ENCODE measurements at regions not wholly inside any gene's neighbourhood (a gene's known extent, or its start where the extent isn't known, plus 50 kb on each side); places are given as distances from the start of the nearest gene placed in this dataset.

DNA sequence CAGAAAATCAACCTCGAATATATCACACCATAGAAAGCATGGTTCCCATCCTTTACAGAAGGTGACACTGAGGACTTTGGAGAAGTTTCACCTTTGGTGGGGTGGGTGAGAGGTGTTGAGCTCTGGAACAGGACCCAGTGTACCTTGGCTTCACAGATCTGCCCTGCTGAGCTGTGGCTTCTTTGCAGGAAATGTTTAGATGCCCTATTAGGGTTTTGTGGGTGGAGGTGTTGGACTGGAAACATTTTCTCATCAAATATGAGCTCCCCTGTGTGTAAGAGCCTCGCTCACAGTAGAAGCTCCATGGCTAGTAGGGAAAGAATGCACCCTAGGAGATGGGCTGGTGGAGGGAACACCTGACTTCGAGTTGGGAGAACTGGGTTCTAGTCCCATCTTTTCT lies 55.6 kb downstream of the RPL37A start:
- no peak for TF ChIP-seq GLIS3 (CRISPR knock-in tag; IDR thresholded peaks at IDR 0.05)
- no peak for TF ChIP-seq BACH2 (CRISPR knock-in tag; IDR thresholded peaks at IDR 0.05; ENCODE audit: borderline replicate concordance)
- TF ChIP-seq, protein P1, sequence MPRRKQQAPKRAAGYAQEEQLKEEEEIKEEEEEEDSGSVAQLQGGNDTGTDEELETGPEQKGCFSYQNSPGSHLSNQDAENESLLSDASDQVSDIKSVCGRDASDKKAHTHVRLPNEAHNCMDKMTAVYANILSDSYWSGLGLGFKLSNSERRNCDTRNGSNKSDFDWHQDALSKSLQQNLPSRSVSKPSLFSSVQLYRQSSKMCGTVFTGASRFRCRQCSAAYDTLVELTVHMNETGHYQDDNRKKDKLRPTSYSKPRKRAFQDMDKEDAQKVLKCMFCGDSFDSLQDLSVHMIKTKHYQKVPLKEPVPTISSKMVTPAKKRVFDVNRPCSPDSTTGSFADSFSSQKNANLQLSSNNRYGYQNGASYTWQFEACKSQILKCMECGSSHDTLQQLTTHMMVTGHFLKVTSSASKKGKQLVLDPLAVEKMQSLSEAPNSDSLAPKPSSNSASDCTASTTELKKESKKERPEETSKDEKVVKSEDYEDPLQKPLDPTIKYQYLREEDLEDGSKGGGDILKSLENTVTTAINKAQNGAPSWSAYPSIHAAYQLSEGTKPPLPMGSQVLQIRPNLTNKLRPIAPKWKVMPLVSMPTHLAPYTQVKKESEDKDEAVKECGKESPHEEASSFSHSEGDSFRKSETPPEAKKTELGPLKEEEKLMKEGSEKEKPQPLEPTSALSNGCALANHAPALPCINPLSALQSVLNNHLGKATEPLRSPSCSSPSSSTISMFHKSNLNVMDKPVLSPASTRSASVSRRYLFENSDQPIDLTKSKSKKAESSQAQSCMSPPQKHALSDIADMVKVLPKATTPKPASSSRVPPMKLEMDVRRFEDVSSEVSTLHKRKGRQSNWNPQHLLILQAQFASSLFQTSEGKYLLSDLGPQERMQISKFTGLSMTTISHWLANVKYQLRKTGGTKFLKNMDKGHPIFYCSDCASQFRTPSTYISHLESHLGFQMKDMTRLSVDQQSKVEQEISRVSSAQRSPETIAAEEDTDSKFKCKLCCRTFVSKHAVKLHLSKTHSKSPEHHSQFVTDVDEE (CRISPR knock-in tag; IDR thresholded peaks at IDR 0.05), result no peak

All from SK-N-SH treated with all-trans-retinoic acid at 6 μM for 48 hours (cell line).